Right cardiac atrium (tissue), 5 donors: ENCODE measurements at regions not wholly inside any gene's neighbourhood (a gene's known extent, or its start where the extent isn't known, plus 50 kb on each side); places are given as distances from the start of the nearest gene placed in this dataset.
"Not testable (repeated sequence)": the region's sequence is repeated elsewhere in the genome, so short reads cannot be mapped to it uniquely, and the experiment has no call there.

ENCODE experiments used
- ATAC-seq, 2 donors: fragments of 200-7000 bp; cut with Tn5 transposase; one replicate each; pipeline versions ENCODE4 v1.8.0 to v1.9.1; 2020; ENCODE audit warnings: moderate library complexity in 2 of 2, mild to moderate bottlenecking in 1 of 2
- DNase-seq, 3 donors: peaks; one replicate each; pipeline ENCODE4 v3.0.0-alpha.2; 2020
- H3K27ac ChIP-seq: one replicate; pipeline ENCODE4 v1.5.1; 2013; ENCODE audit warnings: mild to moderate bottlenecking, low read length, control low read depth, moderate library complexity
- H3K27me3 ChIP-seq: one replicate; pipeline ENCODE4 v1.6.1; 2013; ENCODE audit not compliant: control insufficient read depth, insufficient read depth
- H3K4me1 ChIP-seq: one replicate; pipeline ENCODE4 v1.6.1; 2013; ENCODE audit warnings: low read length; ENCODE audit not compliant: control insufficient read depth, insufficient read depth
- H3K4me3 ChIP-seq: one replicate; pipeline ENCODE4 v1.5.1; 2013; ENCODE audit warnings: low read length, control low read depth
- H3K9me3 ChIP-seq: one replicate; pipeline ENCODE4 v1.6.1; 2013; ENCODE audit warnings: low read length; ENCODE audit not compliant: control insufficient read depth
- WGBS: extraction: QIAGEN DNeasy Blood & Tissue Kit; methylation state at CpG from one replicate; pipeline ENCODE4 v1.1.7; 2013; 5-methylcytosine and 5-hydroxymethylcytosine counted together
- intact Hi-C, 4 donors: fragments of 100-400 bp; cut with DNase I; formaldehyde crosslinking; loops; one replicate each; pipeline versions ENCODE4 v1.11.0 to v1.14.0; 2022 to 2023
- donor health status: healthy with polysubstance abuse.
- donor health status: DM: no; HTN: yes; CAD: no.
- donor health status: DM: no; HTN: no; CAD: no.
- donor health status: DM: no; HTN: yes; CAD: no; lungs with severe emphysema.
- donor health status: DM: yes; HTN: yes; CAD: no.

DNA sequence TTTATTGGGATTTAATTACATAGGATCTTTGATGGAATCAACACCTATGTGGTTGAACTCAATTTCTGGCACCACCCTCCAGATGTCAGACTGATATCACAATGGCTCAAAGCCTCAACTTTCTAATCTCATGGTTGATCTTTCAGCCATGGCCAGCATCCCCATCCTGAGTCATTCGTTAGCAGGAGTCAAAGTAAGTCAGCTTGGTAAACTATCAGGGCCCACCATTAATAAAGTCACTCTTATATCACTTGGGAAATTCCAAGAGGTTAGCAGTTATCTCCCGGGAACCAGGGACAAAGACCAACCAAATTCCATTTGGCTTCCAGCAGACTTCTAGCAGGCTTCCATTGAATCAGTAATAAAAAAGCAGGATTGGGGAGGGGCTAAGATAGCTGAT, 50.7 kb upstream of the TNFSF4 start:
- Histone ChIP-seq H3K4me3 (no peak overlapping the region), H3K9me3 (no peaks in the 10 kb centered on the region), H3K4me1 (peaks cover 5% of the 10 kb centered on the region), H3K27ac (no peak overlapping the region), H3K27me3 (no peaks in the 10 kb centered on the region)
- ATAC-seq: no peak
- DNase-seq: no peak
- 80% methylated on average over 2 of the region's 2 CpGs for WGBS
- intact Hi-C loops: loop anchor here in 1 of 4 donors (10.0 kb wide), 1 partner anchor 157 kb away; no protein-coding TSS in a partner anchor

DNA sequence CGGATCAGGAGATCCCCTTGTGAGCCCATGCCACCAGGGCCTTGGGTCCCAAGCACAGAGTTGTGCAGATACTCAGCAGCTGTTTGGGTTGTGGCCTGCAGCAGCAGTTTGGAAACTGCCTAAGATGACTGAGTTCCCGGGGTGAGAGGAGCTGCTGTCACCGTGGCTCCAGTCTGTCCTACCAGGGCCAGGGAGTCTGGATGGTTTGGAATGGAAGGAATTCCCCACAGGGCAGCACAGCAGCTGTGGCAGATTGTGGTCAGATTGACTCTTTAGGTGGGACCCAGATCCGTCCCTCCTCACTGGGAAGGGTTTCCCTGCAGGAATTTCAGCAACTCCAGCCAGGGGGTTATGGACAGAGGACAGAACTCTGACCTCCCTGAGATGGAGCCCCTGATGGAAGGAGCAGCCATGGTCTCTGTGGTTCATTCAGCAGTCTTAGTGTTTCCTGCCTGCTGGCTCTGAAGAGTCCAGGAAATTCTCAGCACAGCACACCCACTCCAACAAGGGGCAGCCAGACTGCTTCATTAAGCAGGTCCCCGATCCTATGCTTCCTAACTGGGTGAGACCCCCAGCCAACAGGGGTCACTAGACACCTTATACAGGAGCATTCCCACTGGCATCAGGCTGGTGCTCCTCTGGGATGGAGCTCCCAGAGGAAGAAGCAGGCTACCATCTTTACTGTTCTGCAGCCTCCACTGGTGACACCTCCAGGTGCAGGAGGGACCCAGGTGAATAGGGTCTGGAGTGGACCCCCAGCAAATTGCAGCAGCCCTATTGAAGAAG, 51.5 kb upstream of the TNFSF4 start:
- intact Hi-C loops: loop anchor here in 1 of 4 donors (10.0 kb wide), 1 partner anchor 156 kb away; no protein-coding TSS in a partner anchor
- Histone ChIP-seq H3K4me3 (no peak overlapping the region), H3K4me1 (peaks cover 5% of the 10 kb centered on the region), H3K9me3 (no peaks in the 10 kb centered on the region), H3K27ac (no peak overlapping the region), H3K27me3 (no peaks in the 10 kb centered on the region)
- WGBS: 76% methylated on average over 5 of the region's 5 CpGs
- ATAC-seq (no peak), DNase-seq (no peak)

- H3K4me3 ChIP-seq, H3K9me3 ChIP-seq, ATAC-seq, DNase-seq, H3K27me3 ChIP-seq, H3K27ac ChIP-seq, intact Hi-C loops, H3K4me1 ChIP-seq: not testable (repeated sequence)
- 86% methylated on average over 1 of the region's 1 CpG for WGBS
Observed at GRCh38 chr1:173260329-173260728, 53.2 kb upstream of the TNFSF4 start.

DNA sequence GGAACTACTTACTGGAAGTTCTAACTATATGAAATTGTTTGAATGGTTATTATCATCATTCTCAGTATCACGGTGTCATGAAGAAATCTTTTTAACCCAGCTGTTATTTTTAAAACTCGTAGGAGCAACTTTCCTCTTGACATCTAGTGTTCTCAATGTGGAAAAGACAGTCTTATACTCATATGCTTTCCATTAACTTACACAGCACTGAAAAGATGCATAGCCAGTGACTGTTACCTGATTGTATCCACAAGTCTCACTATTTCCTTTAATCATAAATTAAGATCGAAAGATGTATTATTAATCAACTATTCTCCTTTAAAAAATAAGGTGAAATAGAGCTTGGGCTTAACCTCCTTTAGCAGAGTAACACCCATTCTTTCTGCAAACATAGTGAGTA, 59.7 kb upstream of the TNFSF4 start:
- Histone ChIP-seq H3K4me1 (no peaks in the 10 kb centered on the region), H3K4me3 (no peak overlapping the region), H3K9me3 (no peaks in the 10 kb centered on the region), H3K27ac (no peak overlapping the region), H3K27me3 (no peaks in the 10 kb centered on the region)
- 57% methylated on average over 3 of the region's 3 CpGs for WGBS
- DNase-seq (no peak), ATAC-seq (no peak)
- intact Hi-C loops: no loop called here

DNA sequence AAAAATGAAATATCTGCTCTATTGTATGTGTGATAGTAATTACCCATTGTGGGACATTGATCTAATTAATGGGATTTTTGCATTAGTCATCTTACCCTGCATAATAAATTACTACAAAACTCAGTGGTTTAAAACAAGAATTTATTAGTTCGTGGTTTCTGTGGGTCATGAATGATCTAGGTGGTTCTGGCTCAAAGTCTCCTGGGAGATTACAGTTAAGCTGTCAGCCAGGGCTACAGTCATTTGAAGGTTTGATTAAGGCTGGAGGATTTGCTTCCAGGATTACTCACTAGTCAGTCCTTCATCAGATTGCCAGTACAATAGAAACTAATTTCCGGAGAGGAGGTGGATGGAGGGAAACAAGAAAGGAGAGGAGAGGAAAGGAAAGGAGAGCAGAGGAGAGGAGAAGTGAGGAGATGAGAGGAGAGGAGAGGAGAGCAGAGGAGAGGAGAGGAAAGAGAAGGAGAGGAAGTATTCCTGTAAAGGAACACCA, 60.4 kb upstream of the TNFSF4 start:
- Histone ChIP-seq H3K27me3 (no peaks in the 10 kb centered on the region), H3K4me1 (no peaks in the 10 kb centered on the region), H3K9me3 (no peaks in the 10 kb centered on the region), H3K27ac (no peak overlapping the region), H3K4me3 (no peak overlapping the region)
- 87% methylated on average over 2 of the region's 2 CpGs for WGBS
- no peak for DNase-seq
- intact Hi-C loops: no loop called here
- ATAC-seq: no peak

- ATAC-seq: no peak
- no peak overlapping the region for H3K27ac ChIP-seq
- H3K4me1 ChIP-seq: no peaks in the 10 kb centered on the region
- WGBS: 93% methylated on average over 1 of the region's 1 CpG
- H3K9me3 ChIP-seq: no peaks in the 10 kb centered on the region
- intact Hi-C loops: no loop called here
- no peak for DNase-seq
- no peaks in the 10 kb centered on the region for H3K27me3 ChIP-seq
- H3K4me3 ChIP-seq: no peak overlapping the region
Observed at GRCh38 chr1:173268261-173268660, 61.1 kb upstream of the TNFSF4 start.

DNA sequence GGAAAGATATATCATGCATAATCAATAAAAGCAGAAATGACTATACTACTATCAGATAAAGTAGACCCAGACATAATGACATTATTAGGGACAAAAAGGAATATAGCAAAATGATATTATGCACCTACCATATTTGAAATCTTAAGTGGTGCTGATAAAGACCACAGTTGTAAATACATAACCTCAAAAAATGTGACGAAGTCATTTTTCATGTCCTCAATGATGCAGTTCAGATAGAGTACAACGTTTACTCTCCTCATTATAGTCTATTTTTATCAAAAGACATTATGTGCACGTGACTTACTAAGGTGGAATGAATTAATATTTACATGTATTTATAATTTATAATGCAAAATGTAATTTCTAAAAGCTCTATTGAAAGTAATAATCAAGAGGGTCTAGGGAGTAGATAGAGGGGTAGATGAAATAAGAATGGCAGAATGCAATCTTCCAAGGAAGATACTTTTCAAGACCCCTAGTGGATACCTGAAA, 61.7 kb upstream of the TNFSF4 start:
- intact Hi-C loops: no loop called here
- no peak for ATAC-seq
- DNase-seq: no peak
- H3K9me3 ChIP-seq: no peaks in the 10 kb centered on the region
- WGBS: 77% methylated on average over 3 of the region's 3 CpGs
- H3K27me3 ChIP-seq: no peaks in the 10 kb centered on the region
- H3K4me3 ChIP-seq: no peak overlapping the region
- no peaks in the 10 kb centered on the region for H3K4me1 ChIP-seq
- no peak overlapping the region for H3K27ac ChIP-seq

GRCh38 chr1:173269490-173270230, 62.5 kb upstream of the TNFSF4 start:
- ATAC-seq (no peak), DNase-seq (no peak)
- no peaks in the 10 kb centered on the region for H3K27me3 ChIP-seq
- no peaks in the 10 kb centered on the region for H3K9me3 ChIP-seq
- H3K27ac ChIP-seq: no peak overlapping the region
- H3K4me1 ChIP-seq: no peaks in the 10 kb centered on the region
- intact Hi-C loops: no loop called here
- WGBS: 84% methylated on average over 2 of the region's 2 CpGs
- H3K4me3 ChIP-seq: no peak overlapping the region

- no peaks in the 10 kb centered on the region for H3K4me1 ChIP-seq
- intact Hi-C loops: no loop called here
- H3K4me3 ChIP-seq: no peak overlapping the region
- ATAC-seq: no peak
- H3K27ac ChIP-seq: no peak overlapping the region
- H3K9me3 ChIP-seq: no peaks in the 10 kb centered on the region
- DNase-seq: no peak
- no peaks in the 10 kb centered on the region for H3K27me3 ChIP-seq
- WGBS: 83% methylated on average over 2 of the region's 2 CpGs
Observed at GRCh38 chr1:173270243-173270642, 63.1 kb upstream of the TNFSF4 start.

DNA sequence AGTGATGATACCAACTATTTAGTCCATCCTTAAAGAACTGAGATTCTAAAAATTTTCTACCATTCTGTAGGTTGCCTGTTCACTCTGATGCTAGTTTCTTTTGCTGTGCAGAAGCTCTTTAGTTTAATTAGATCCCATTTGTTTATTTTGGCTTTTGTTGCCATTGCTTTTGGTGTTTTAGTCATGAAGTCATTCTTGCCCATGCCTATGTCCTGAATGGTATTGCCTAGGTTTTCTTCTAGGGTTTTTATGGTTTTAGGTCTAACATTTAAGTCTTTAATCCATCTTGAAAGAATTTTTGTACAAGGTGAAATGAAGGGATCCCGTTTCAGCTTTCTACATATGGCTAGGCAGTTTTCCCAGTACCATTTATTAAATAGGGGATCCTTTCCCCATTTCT, 63.9 kb upstream of the TNFSF4 start:
- H3K4me3 ChIP-seq, H3K27me3 ChIP-seq, H3K4me1 ChIP-seq, H3K9me3 ChIP-seq, ATAC-seq, DNase-seq, H3K27ac ChIP-seq, intact Hi-C loops: not testable (repeated sequence)
- 95% methylated on average over 1 of the region's 1 CpG for WGBS

GRCh38 chr1:173275496-173275895, 68.4 kb upstream of the TNFSF4 start:
- DNase-seq (no peak), ATAC-seq (no peak)
- Histone ChIP-seq H3K4me3 (no peak overlapping the region), H3K9me3 (no peaks in the 10 kb centered on the region), H3K4me1 (no peaks in the 10 kb centered on the region), H3K27ac (no peak overlapping the region), H3K27me3 (no peaks in the 10 kb centered on the region)
- intact Hi-C loops: no loop called here
- WGBS: 52% methylated on average over 1 of the region's 1 CpG
